PC-9 (cell line): ENCODE measurements at regions not wholly inside any gene's neighbourhood (a gene's known extent, or its start where the extent isn't known, plus 50 kb on each side); places are given as distances from the start of the nearest gene placed in this dataset.

Experiments used
- EZH2 ChIP-seq: fragments of 200-600 bp; sonication (generic); IDR thresholded peaks from 2 replicates; pipeline ENCODE4 v1.8.0; 2017; ENCODE audit warnings: antibody characterized with exemption, low read depth
- TF ChIP-seq, protein P1 (sequence below): fragments of 200-600 bp; sonication (generic); conservative IDR thresholded peaks from 2 replicates; pipeline ENCODE4 v1.6.1; 2017; ENCODE audit warnings: mixed run types, antibody characterized with exemption, mild to moderate bottlenecking, moderate library complexity

DNA sequence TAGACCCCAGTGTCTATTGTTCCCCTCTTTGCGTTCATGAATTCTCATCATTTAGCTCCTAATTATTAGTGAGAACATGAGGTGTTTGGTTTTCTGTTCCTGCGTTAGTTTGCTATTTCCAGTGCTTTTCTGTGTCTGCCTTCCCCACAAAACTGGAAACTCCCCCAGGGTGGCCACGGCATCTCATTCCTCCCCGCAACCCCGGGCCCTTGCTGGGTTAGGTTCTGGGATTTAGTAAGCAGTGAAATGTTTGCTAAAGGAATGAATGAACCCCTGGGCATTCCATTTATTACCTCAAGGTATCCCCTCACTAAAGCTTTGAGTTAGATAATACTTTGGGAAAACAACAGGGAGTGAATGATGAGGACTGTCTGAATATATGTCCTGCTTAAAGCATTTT is 142.9 kb downstream of the GLUL start:
- TF ChIP-seq EZH2, result no peak
- TF ChIP-seq, protein P1, sequence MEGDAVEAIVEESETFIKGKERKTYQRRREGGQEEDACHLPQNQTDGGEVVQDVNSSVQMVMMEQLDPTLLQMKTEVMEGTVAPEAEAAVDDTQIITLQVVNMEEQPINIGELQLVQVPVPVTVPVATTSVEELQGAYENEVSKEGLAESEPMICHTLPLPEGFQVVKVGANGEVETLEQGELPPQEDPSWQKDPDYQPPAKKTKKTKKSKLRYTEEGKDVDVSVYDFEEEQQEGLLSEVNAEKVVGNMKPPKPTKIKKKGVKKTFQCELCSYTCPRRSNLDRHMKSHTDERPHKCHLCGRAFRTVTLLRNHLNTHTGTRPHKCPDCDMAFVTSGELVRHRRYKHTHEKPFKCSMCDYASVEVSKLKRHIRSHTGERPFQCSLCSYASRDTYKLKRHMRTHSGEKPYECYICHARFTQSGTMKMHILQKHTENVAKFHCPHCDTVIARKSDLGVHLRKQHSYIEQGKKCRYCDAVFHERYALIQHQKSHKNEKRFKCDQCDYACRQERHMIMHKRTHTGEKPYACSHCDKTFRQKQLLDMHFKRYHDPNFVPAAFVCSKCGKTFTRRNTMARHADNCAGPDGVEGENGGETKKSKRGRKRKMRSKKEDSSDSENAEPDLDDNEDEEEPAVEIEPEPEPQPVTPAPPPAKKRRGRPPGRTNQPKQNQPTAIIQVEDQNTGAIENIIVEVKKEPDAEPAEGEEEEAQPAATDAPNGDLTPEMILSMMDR, result no peak
